Loucy (cell line): ENCODE measurements at regions not wholly inside any gene's neighbourhood (a gene's known extent, or its start where the extent isn't known, plus 50 kb on each side); places are given as distances from the start of the nearest gene placed in this dataset.

Experiments
- CTCF ChIP-seq: fragments of 200-600 bp; sonication (generic); conservative IDR thresholded peaks from 2 replicates; pipeline ENCODE4 v1.5.1; 2014; ENCODE audit warnings: mild to moderate bottlenecking, antibody characterized with exemption, low read length
- EZH2phosphoT487 ChIP-seq: fragments of 200-600 bp; IDR thresholded peaks from 2 replicates; pipeline ENCODE4 v1.6.1; 2018; ENCODE audit warnings: antibody characterized with exemption, mild to moderate bottlenecking, moderate library complexity, borderline replicate concordance

- no peak for TF ChIP-seq CTCF
- TF ChIP-seq EZH2phosphoT487: no peak
Observed at GRCh38 chr15:39180483-39180933, 400.4 kb upstream of the THBS1 start.
